SK-N-SH (cell line): ENCODE measurements at regions not wholly inside any gene's neighbourhood (a gene's known extent, or its start where the extent isn't known, plus 50 kb on each side); places are given as distances from the start of the nearest gene placed in this dataset.

Source experiments
- CTCF ChIA-PET: fragments of 300-600, 350-600 bp; formaldehyde crosslinking; extraction: SDS; loops from one replicate; lab custom pipeline; 2021; lab: Yijun Ruan, JAX
- POLR2A ChIA-PET: fragments of 350-600 bp; sonication (Branson Sonifier 250); formaldehyde crosslinking; extraction: SDS; loops from one replicate; lab custom pipeline; 2020; ENCODE audit warnings: antibody characterized with exemption, inconsistent platforms; lab: Yijun Ruan, JAX
- DNase-seq: peaks from one replicate; pipeline ENCODE4 v3.0.0; 2012
- H2AFZ ChIP-seq: fragments of 200-600 bp; sonication (generic); 2 replicates; pipeline ENCODE4 v1.8.1; 2016; ENCODE audit warnings: antibody characterized with exemption, mild to moderate bottlenecking, low read depth
- H3F3A ChIP-seq: fragments of 200-600 bp; sonication (generic); replicated peaks from 2 replicates; pipeline ENCODE3; 2016; ENCODE audit warnings: antibody characterized with exemption, mild to moderate bottlenecking; ENCODE audit not compliant: insufficient read depth
- H3K27ac ChIP-seq, 2 experiments: fragments of 200-500 bp in 1 of 2; fragments of 200-600 bp in 1 of 2; sonication (Bioruptor generic) in 1 of 2; sonication (generic), shearing (Covaris generic) in 1 of 2; 2 replicates each; pipeline versions ENCODE4 v1.5.1 to v1.6.1; 2014 to 2016; ENCODE audit warnings: low read depth in 2 of 2, inconsistent platforms in 1 of 2, low read length in 1 of 2, mild to moderate bottlenecking in 1 of 2, mixed read lengths in 1 of 2
- H3K27me3 ChIP-seq: fragments of 200-600 bp; sonication (generic), shearing (Covaris generic); 2 replicates; pipeline ENCODE4 v1.6.1; 2016; ENCODE audit warnings: mixed run types; ENCODE audit not compliant: insufficient read depth
- H3K36me3 ChIP-seq, 2 experiments: fragments of 200-500 bp in 1 of 2; fragments of 200-600 bp in 1 of 2; sonication (Bioruptor generic) in 1 of 2; sonication (generic) in 1 of 2; replicated peaks in 1 of 2; 2 replicates each; pipeline versions ENCODE3 to v1.5.1; 2014 to 2016; ENCODE audit warnings: low read length in 1 of 2, mild to moderate bottlenecking in 1 of 2; ENCODE audit not compliant: insufficient read depth in 2 of 2, control insufficient read depth in 1 of 2
- H3K4me1 ChIP-seq, 2 experiments: fragments of 200-500 bp in 1 of 2; fragments of 200-600 bp in 1 of 2; sonication (Bioruptor generic) in 1 of 2; sonication (generic), shearing (Covaris generic) in 1 of 2; 2 replicates each; pipeline versions ENCODE4 v1.5.1 to v1.6.1; 2014 to 2016; ENCODE audit warnings: low read depth in 1 of 2, low read length in 1 of 2, mixed run types in 1 of 2; ENCODE audit not compliant: insufficient read depth in 2 of 2, control insufficient read depth in 1 of 2
- H3K4me2 ChIP-seq: fragments of 200-600 bp; sonication (generic), shearing (Covaris generic); 2 replicates; pipeline ENCODE4 v1.6.1; 2017; ENCODE audit warnings: mixed run types
- H3K4me3 ChIP-seq, 2 experiments: fragments of 200-500 bp in 1 of 2; fragments of 200-600 bp in 1 of 2; sonication (Bioruptor generic) in 1 of 2; sonication (generic), shearing (Covaris generic) in 1 of 2; 2 replicates each; pipeline versions ENCODE4 v1.5.1 to v1.8.1; 2014 to 2016; ENCODE audit warnings: low read depth in 2 of 2, inconsistent platforms in 1 of 2, low read length in 1 of 2, mild to moderate bottlenecking in 1 of 2, mixed read lengths in 1 of 2, moderate library complexity in 1 of 2
- H3K79me2 ChIP-seq: fragments of 200-600 bp; sonication (generic); 2 replicates; pipeline ENCODE4 v1.8.1; 2017; ENCODE audit warnings: mild to moderate bottlenecking; ENCODE audit not compliant: insufficient read depth
- H3K9ac ChIP-seq: fragments of 200-600 bp; sonication (generic); 2 replicates; pipeline ENCODE4 v1.6.1; 2017; ENCODE audit warnings: mixed run types
- H3K9me2 ChIP-seq: fragments of 200-600 bp; sonication (generic); 2 replicates; pipeline ENCODE4 v1.6.1; 2017; ENCODE audit warnings: mixed run types
- H3K9me3 ChIP-seq: fragments of 200-600 bp; sonication (generic); 2 replicates; pipeline ENCODE4 v1.6.1; 2017; ENCODE audit warnings: mixed run types, mild to moderate bottlenecking, moderate library complexity
- H4K20me1 ChIP-seq: fragments of 200-600 bp; sonication (generic); 2 replicates; pipeline ENCODE4 v1.6.1; 2017; ENCODE audit warnings: mild to moderate bottlenecking, mixed run types; ENCODE audit not compliant: insufficient read depth
- CHD2 ChIP-seq: fragments of 150-350 bp; IDR thresholded peaks from 2 replicates; pipeline ENCODE4 v1.6.1; 2018; ENCODE audit warnings: low read length; ENCODE audit not compliant: partially characterized antibody
- ELF1 ChIP-seq: IDR thresholded peaks from 2 replicates; pipeline ENCODE4 v1.4.0; 2012
- FOSL2 ChIP-seq: IDR thresholded peaks from 2 replicates; pipeline ENCODE4 v1.4.0; 2012; ENCODE audit warnings: low read depth, mild to moderate bottlenecking, moderate library complexity, borderline replicate concordance
- FOXJ3 ChIP-seq: sonication (generic); formaldehyde crosslinking; IDR thresholded peaks from 2 replicates; pipeline ENCODE4 v1.5.1; 2020; ENCODE audit warnings: mild to moderate bottlenecking, missing genetic modification reagents
- FOXM1 ChIP-seq: IDR thresholded peaks from 2 replicates; pipeline ENCODE4 v1.4.0; 2012; ENCODE audit warnings: low read depth, mild to moderate bottlenecking
- GABPA ChIP-seq: IDR thresholded peaks from 2 replicates; pipeline ENCODE4 v1.4.0; 2012; ENCODE audit warnings: low read depth, mild to moderate bottlenecking
- GATA2 ChIP-seq: sonication (generic); formaldehyde crosslinking; IDR thresholded peaks from 2 replicates; pipeline ENCODE4 v1.5.0; 2020; ENCODE audit warnings: mild to moderate bottlenecking, missing genetic modification reagents
- MAX ChIP-seq: IDR thresholded peaks from 2 replicates; pipeline ENCODE4 v1.4.0; 2012; ENCODE audit warnings: low read depth
- NFIC ChIP-seq: IDR thresholded peaks from 2 replicates; pipeline ENCODE4 v1.4.0; 2012; ENCODE audit warnings: borderline replicate concordance
- NRF1 ChIP-seq: IDR thresholded peaks from 2 replicates; pipeline ENCODE4 v1.6.1; 2012; ENCODE audit warnings: low read depth, mild to moderate bottlenecking, low read length
- PBX3 ChIP-seq: IDR thresholded peaks from 2 replicates; pipeline ENCODE4; 2012
- POLR2AphosphoS5 ChIP-seq: IDR thresholded peaks from 2 replicates; pipeline ENCODE4 v1.6.1; 2012; ENCODE audit warnings: low read depth, low read length
- RAD21 ChIP-seq: IDR thresholded peaks from 2 replicates; pipeline ENCODE4 v1.6.1; 2012; ENCODE audit warnings: mild to moderate bottlenecking, low read length
- RCOR1 ChIP-seq: fragments of 150-350 bp; IDR thresholded peaks from 2 replicates; pipeline ENCODE4 v1.6.1; 2017; ENCODE audit warnings: antibody characterized with exemption, low read length
- REST ChIP-seq: IDR thresholded peaks from 2 replicates; pipeline ENCODE4 v1.6.1; 2012; ENCODE audit warnings: mild to moderate bottlenecking, low read depth, low read length, moderate library complexity
- RFX5 ChIP-seq: IDR thresholded peaks from 2 replicates; pipeline ENCODE4 v1.6.1; 2012; ENCODE audit warnings: mild to moderate bottlenecking, improper control_type of control experiment, low read length
- RXRA ChIP-seq: IDR thresholded peaks from 2 replicates; pipeline ENCODE4 v1.4.0; 2012; ENCODE audit warnings: low read depth, mild to moderate bottlenecking, borderline replicate concordance
- TAF1 ChIP-seq: IDR thresholded peaks from 2 replicates; pipeline ENCODE4 v1.6.1; 2012; ENCODE audit warnings: low read depth, mild to moderate bottlenecking, low read length, moderate library complexity, borderline replicate concordance
- TCF12 ChIP-seq: IDR thresholded peaks from 2 replicates; pipeline ENCODE4 v1.4.0; 2012
- USF2 ChIP-seq: fragments of 150-350 bp; IDR thresholded peaks from 2 replicates; pipeline ENCODE4 v1.6.1; 2017; ENCODE audit warnings: antibody characterized with exemption, low read length, low read depth, borderline replicate concordance
- YY1 ChIP-seq: IDR thresholded peaks from 2 replicates; pipeline ENCODE4 v1.4.0; 2012; ENCODE audit warnings: low read depth, mild to moderate bottlenecking
- ZBTB33 ChIP-seq: IDR thresholded peaks from 2 replicates; pipeline ENCODE4 v1.4.0; 2012; ENCODE audit warnings: low read depth, borderline replicate concordance
- WGBS: methylation state at CpG from one replicate; pipeline ENCODE4 v1.1.6; 2017; ENCODE audit warnings: low lambda C conversion rate; 5-methylcytosine and 5-hydroxymethylcytosine counted together

- TF ChIP-seq FOXM1 (no peak), USF2 (no peak), NFIC (no peak), YY1 (no peak), MAX (no peak), CHD2 (no peak)
- Histone ChIP-seq H3K4me3 (no peak overlapping the region), H3K79me2 (no peaks in the 10 kb centered on the region; the same call in 1 of the 2 replicates), H3K4me2 (no peak overlapping the region), H4K20me1 (no peaks in the 10 kb centered on the region), H3K27ac (no peak overlapping the region), H3K4me1 (no peaks in the 10 kb centered on the region; a peak in 1 of 4 replicates), H3K27me3 (no peaks in the 10 kb centered on the region), H3F3A (peaks cover 20% of the 10 kb centered on the region), H3K36me3 (no peaks in the 10 kb centered on the region), H3K9me3 (no peaks in the 10 kb centered on the region), H2AFZ (no peak overlapping the region), H3K9ac (no peak overlapping the region), H3K9me2 (0 out of 2 replicates have a peak, but pooled peaks cover 10% of the 10 kb centered on the region)
- POLR2A ChIA-PET, result no interaction called here
- CTCF ChIA-PET, result no interaction called here
- 84% methylated on average over 6 of the region's 6 CpGs for WGBS
- DNase-seq, result no peak
These were observed 1004.4 kb upstream of the ALCAM start for GRCh38 chr3:104362319-104362718.

- Histone ChIP-seq H3K4me2 (no peak overlapping the region), H3F3A (no peaks in the 10 kb centered on the region), H4K20me1 (no peaks in the 10 kb centered on the region), H3K36me3 (no peaks in the 10 kb centered on the region), H3K9me2 (0 out of 2 replicates have a peak, but pooled peaks cover 4% of the 10 kb centered on the region), H3K9me3 (no peaks in the 10 kb centered on the region), H3K27me3 (no peaks in the 10 kb centered on the region), H3K27ac (peak overlapping the region; percentile 10 to 84; a peak in 3 of 4 replicates), H3K79me2 (no peaks in the 10 kb centered on the region; the same call in 1 of the 2 replicates), H3K9ac (no peak overlapping the region), H2AFZ (peak overlapping the region; percentile 32; the same call in 1 of the 2 replicates), H3K4me1 (no peaks in the 10 kb centered on the region; a peak in 1 of 4 replicates), H3K4me3 (no peak overlapping the region)
- peak; percentile 16 for DNase-seq
- WGBS, result 4% methylated on average over 3 of the region's 3 CpGs
- ChIA-PET POLR2A (no interaction called here), CTCF (no interaction called here)
- TF ChIP-seq GATA2 (peak; percentile 79), NFIC (peak; percentile 88), POLR2AphosphoS5 (peak; percentile 55; the same call in 1 of the 2 replicates), NRF1 (no peak), FOXM1 (no peak), RAD21 (peak; percentile 12; the same call in 1 of the 2 replicates), PBX3 (peak; percentile 94), RCOR1 (peak; percentile 48; the same call in 1 of the 2 replicates), FOXJ3 (CRISPR knock-in tag) (no peak), ELF1 (no peak), GABPA (no peak), RXRA (peak; percentile 68; the same call in 1 of the 2 replicates), RFX5 (no peak), TAF1 (no peak), TCF12 (peak; percentile 96), REST (no peak), ZBTB33 (0 out of 2 replicates have a peak, but pooled peaks have one; percentile 35), FOSL2 (peak; percentile 3; the same call in 1 of the 2 replicates)
These were observed 999.7 kb upstream of the ALCAM start for GRCh38 chr3:104367000-104367399.
